ENCODE measurements at regions not wholly inside any gene's neighbourhood (a gene's known extent, or its start where the extent isn't known, plus 50 kb on each side); places are given as distances from the start of the nearest gene placed in this dataset.

DNA sequence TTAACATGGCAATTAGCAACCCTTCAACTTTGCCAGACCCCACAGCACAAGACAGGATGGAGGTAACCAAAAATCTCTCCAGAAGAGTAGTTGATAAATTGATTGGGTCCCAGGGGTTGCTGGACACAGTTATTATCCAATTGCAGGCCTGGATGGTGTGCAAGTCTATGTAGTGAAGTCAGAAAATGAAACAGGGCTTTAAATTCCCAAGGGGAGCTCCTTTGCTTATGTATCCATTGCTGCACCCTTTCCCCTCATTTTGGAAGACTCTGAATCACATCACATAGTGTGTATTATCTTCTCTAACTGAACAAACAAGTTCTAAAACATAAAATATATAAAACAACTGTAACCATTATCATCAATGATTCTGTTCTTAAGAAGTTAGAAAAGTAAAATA, 550.2 kb downstream of the LMO4 start:
- CTCF ChIA-PET: no interaction called here
- no peak for ATAC-seq
- Histone ChIP-seq H3K4me1 (ENCODE audit: control insufficient read depth, insufficient read depth, low read length) (no peaks in the 10 kb centered on the region), H3K9me3 (ENCODE audit: control insufficient read depth, insufficient read depth, low read depth, low read length) (no peaks in the 10 kb centered on the region), H3K4me3 (ENCODE audit: low read depth in 2 of 2, low read length in 2 of 2) (no peak overlapping the region), H3K27me3 (ENCODE audit: control insufficient read depth, insufficient read depth, low read length) (no peaks in the 10 kb centered on the region), H3K27ac (ENCODE audit: low read length) (no peak overlapping the region), H3K36me3 (ENCODE audit: control insufficient read depth, insufficient read depth, low read length) (no peaks in the 10 kb centered on the region)
- no TSS peak for BruUV-seq (replicated peaks)
- POLR2A ChIA-PET: no interaction called here
- in situ Hi-C loops (cut with HindIII; ENCODE audit: low pct_unique_long_range_greater_than_20kb, low sequenced_read_pairs): no loop called here
- intact Hi-C loops (cut with micrococcal nuclease; ENCODE audit: unreplicated experiment): no loop called here
- DNase-seq (ENCODE audit: low read depth, low spot score): no peak
- TF ChIP-seq, protein P1, sequence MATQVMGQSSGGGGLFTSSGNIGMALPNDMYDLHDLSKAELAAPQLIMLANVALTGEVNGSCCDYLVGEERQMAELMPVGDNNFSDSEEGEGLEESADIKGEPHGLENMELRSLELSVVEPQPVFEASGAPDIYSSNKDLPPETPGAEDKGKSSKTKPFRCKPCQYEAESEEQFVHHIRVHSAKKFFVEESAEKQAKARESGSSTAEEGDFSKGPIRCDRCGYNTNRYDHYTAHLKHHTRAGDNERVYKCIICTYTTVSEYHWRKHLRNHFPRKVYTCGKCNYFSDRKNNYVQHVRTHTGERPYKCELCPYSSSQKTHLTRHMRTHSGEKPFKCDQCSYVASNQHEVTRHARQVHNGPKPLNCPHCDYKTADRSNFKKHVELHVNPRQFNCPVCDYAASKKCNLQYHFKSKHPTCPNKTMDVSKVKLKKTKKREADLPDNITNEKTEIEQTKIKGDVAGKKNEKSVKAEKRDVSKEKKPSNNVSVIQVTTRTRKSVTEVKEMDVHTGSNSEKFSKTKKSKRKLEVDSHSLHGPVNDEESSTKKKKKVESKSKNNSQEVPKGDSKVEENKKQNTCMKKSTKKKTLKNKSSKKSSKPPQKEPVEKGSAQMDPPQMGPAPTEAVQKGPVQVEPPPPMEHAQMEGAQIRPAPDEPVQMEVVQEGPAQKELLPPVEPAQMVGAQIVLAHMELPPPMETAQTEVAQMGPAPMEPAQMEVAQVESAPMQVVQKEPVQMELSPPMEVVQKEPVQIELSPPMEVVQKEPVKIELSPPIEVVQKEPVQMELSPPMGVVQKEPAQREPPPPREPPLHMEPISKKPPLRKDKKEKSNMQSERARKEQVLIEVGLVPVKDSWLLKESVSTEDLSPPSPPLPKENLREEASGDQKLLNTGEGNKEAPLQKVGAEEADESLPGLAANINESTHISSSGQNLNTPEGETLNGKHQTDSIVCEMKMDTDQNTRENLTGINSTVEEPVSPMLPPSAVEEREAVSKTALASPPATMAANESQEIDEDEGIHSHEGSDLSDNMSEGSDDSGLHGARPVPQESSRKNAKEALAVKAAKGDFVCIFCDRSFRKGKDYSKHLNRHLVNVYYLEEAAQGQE (IDR thresholded peaks at IDR 0.05; ENCODE audit: insufficient read depth in 1 of 2, low read depth in 2 of 2, low read length in 1 of 2): no peak
- TF ChIP-seq TCF7L2 (IDR thresholded peaks at IDR 0.05; ENCODE audit: low read depth, low read length): no peak

DNA sequence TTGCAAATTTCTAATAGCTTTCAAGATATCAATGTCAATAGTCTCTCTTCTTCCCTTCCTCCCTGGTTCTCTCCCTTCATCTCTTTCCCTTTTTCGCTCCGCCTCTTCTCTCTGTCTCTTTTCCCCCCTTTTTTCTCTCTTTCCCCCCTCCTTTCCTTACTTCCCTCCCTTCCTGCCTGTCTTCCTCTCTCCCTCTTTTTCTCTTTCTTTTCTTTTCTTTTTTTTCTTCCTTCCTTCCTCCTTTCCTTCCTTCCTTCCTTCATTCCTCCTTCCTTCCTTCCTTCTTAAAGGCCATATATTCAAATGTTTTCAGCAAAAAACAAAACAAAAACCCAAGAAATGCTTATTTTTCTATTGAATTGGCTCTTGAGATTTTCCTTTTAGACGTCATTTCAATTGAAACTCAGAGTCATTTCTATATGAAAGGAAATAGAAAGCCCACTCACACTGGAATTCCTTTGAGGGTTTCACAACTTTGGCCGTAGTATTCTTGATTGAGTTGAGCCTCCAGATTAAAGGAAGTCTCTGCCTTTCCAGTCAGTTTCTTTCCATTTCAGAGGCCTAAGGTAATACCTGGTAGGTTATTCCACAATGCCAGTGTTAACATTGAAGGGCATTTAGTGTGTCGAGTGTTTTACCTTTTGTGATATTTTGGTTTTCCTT, 551.5 kb downstream of the LMO4 start:
- CTCF ChIA-PET: no interaction called here
- no peak for DNase-seq (ENCODE audit: low read depth, low spot score)
- TF ChIP-seq, protein P2, sequence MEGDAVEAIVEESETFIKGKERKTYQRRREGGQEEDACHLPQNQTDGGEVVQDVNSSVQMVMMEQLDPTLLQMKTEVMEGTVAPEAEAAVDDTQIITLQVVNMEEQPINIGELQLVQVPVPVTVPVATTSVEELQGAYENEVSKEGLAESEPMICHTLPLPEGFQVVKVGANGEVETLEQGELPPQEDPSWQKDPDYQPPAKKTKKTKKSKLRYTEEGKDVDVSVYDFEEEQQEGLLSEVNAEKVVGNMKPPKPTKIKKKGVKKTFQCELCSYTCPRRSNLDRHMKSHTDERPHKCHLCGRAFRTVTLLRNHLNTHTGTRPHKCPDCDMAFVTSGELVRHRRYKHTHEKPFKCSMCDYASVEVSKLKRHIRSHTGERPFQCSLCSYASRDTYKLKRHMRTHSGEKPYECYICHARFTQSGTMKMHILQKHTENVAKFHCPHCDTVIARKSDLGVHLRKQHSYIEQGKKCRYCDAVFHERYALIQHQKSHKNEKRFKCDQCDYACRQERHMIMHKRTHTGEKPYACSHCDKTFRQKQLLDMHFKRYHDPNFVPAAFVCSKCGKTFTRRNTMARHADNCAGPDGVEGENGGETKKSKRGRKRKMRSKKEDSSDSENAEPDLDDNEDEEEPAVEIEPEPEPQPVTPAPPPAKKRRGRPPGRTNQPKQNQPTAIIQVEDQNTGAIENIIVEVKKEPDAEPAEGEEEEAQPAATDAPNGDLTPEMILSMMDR (IDR thresholded peaks at IDR 0.05): no peak
- TF ChIP-seq SIN3A (IDR thresholded peaks at IDR 0.05; ENCODE audit: borderline replicate concordance, insufficient read depth, low read depth, low read length) (no peak), POLR2AphosphoS5 (IDR thresholded peaks at IDR 0.05; ENCODE audit: low read depth, low read length) (no peak), TCF7L2 (IDR thresholded peaks at IDR 0.05; ENCODE audit: low read depth, low read length) (no peak)
- TF ChIP-seq, protein P1 (IDR thresholded peaks at IDR 0.05; ENCODE audit: insufficient read depth in 1 of 2, low read depth in 2 of 2, low read length in 1 of 2): no peak

More for the DNA sequence above, 551.5 kb downstream of the LMO4 start:
- Histone ChIP-seq H3K36me3 (ENCODE audit: control insufficient read depth, insufficient read depth, low read length) (no peaks in the 10 kb centered on the region), H3K4me1 (ENCODE audit: control insufficient read depth, insufficient read depth, low read length) (no peaks in the 10 kb centered on the region), H3K27ac (ENCODE audit: low read length) (no peak overlapping the region), H3K27me3 (ENCODE audit: control insufficient read depth, insufficient read depth, low read length) (no peaks in the 10 kb centered on the region), H3K9me3 (ENCODE audit: control insufficient read depth, insufficient read depth, low read depth, low read length) (no peaks in the 10 kb centered on the region), H3K4me3 (ENCODE audit: low read depth in 2 of 2, low read length in 2 of 2) (no peak overlapping the region)
- no peak for ATAC-seq
- no TSS peak for BruUV-seq (replicated peaks)
- in situ Hi-C loops (cut with HindIII; ENCODE audit: low pct_unique_long_range_greater_than_20kb, low sequenced_read_pairs): no loop called here
- intact Hi-C loops (cut with micrococcal nuclease; ENCODE audit: unreplicated experiment): no loop called here
- POLR2A ChIA-PET: no interaction called here

Measured in Panc1 (cell line).